Anterior cingulate cortex (tissue), 58 donors: ENCODE measurements at regions not wholly inside any gene's neighbourhood (a gene's known extent, or its start where the extent isn't known, plus 50 kb on each side); places are given as distances from the start of the nearest gene placed in this dataset.

Experiments
- DNase-seq, 58 donors: peaks; one replicate each; lab custom pipeline; 2025; lab: John Stamatoyannopoulos, UW

DNA sequence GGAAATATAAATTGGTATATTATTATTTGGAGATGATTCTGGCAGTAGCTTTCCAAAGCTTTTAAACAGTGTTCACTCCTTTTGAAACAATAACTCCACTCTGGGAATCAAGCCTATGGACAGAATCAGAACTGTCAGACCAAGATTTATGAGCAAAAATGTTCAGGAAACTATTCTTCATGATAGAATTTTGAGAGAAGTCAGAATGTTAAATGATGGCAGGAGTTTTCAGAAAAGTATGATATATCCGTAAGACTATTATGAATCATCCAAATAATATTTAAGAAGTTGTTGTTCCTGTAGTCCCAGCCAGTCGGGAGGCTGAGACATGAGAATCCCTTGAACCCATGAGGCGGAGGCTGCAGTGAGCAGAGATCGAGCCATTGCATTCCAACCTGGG lies 50.5 kb upstream of the ADGRG2 start:
- DNase-seq: no peak

DNA sequence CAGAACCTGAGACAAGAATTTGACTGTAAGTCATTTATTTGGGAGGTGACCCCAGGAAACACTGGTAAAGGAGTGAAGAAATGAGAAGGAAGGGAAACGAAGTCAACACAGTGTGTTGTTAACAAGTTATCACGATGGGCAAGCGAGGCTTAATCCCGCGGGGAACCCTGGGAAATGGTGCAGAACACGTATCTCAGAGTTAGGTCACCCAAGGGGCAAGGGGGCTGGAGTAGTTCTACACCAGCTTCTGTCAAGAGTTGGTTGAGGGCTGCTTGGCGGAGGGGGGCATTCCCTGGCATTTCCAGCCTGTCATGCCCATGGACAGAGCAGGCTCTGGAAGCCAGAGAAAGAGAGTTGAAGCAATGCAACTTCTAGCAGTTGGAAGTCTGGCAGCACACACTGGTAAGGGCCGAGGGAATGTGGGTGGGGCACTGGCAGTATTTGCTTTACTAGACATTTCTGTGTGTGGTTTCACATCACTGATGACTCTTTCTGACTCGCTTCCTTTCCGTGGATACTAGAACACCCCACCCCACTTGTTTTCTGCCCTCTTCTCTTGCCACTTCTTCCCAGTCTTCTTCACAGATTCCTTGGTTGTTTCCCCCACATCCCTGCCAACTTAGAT lies 52.2 kb upstream of the ADGRG2 start:
- DNase-seq: no peak

DNA sequence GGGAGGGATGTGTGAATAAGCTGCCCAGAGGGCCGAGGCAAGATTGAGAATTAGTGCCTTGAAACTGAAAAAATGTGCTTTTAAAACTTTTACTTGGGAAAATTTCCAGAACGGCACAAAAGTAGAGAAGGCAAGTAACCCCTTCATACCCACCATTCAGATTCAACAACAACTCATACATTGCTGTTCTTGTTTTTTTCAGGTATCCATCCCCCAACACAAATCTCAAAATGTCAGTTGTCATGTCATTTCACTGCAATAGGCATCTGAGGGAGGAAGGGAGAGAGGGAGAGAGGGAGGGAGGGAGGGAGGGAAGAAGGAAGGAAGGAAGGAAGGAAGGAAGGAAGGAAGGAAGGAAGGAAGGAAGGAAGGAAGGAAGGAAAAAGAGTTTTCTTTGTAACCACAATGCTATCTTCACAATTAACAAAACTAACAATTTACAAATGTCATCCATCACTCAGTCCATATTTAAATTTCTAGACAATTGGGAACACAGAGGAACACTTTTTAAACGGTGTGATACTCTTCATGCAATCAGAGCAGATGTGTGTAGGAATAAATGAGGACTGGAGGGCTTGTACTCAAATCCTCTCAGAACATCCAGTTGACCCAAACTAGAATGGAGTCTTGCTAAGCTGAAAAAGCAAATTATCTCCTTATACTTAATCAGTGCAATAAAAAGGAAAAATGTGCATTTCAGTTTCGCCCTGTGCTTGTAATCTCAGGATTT lies 54.8 kb upstream of the ADGRG2 start:
- no peak for DNase-seq

- DNase-seq: no peak
Observed at GRCh38 chrX:19177721-19178120, 55.5 kb upstream of the ADGRG2 start.

DNA sequence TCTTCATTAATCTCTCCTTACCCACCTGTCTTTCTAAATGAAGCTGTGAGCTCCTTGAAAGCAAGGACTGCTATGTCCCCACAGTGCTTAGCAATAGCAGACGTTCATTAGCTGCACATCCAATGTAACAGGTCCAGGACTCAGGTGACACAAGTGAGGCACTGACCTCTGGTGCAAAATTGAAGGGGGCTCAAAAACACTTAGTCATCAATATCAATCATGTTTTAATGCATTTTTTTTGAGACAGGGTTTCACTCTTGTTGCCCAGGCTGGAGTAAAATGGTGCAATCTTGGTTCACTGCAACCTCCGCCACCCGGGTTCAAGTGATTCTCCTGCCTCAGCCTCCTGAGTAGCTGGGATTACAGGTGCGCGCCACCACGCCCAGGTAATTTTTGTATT lies 56.1 kb upstream of the ADGRG2 start:
- DNase-seq: no peak

GRCh38 chrX:19179389-19179788 lies 57.1 kb upstream of the ADGRG2 start:
- no peak for DNase-seq

DNA sequence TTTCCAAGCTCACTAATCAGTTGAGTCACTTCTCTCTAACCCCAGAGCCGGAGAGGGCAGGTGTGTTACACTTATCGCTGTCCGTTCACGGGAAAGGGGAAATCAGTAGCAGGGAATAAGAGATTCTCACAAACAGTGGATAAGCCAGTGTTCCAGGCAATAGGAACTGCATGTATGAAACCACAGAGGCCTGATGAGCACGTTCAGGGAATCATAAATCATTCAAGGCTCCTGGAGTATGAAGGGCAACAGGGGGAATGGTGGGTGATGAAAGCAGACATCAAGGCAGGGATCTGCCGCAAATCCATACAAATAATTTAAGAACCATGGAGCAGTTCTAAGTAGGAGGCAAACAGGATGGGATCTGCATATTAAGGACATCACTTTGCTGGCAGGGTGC lies 59.1 kb upstream of the ADGRG2 start:
- no peak for DNase-seq

DNA sequence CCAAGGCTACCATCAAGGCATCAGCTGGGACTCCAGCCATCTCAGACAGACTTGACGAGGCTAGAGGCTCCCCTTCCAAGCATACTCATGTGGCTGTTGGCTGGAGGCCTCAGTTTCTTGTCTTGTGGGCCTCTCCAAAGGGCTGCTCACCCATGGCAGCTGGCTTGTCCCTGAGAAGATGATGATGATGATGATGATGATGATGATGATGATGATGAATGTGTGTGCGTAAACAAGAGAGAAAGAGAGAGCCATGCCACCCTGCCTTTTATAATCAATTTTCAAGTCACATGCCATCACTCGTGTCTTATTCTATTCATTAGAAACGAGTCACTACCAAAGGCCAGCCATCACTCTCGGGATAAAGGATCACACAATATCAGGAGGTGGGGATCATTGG lies 60.5 kb upstream of the ADGRG2 start:
- no peak for DNase-seq

DNA sequence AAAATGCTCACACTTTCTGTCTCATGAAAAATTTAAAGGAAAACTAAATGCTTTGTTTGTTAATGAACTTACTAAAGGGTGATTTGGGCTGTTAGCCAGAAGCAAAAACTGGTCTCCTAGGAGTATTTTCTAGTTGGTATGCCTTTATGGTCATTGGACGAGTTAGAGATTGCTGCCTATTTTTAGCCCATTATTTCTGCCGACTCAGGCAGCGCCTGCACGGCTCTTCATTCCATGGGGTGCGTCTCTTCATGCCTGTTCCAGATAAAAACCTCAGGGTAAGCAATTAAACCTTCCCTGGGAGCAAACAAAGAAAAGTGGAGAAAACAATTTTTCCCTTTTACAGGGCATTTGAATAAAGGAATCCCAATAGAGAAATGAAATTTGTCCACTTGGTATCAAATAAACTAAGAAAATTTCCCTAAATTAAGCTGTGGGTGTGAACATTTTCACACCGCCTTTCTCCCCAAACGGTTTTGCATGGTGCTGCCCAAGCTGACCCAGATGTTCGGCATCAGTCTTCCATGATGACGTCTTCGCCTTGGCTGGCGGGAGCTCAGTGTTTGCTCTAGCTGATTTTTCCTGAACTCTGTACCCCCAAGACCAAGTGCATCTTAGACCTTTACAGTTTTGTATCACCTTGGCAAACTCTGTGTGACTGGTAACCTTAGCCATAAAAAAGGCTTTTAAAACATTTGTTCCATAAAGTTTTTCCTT lies 61.7 kb upstream of the ADGRG2 start:
- no peak for DNase-seq

- DNase-seq: no peak
Observed at GRCh38 chrX:19188566-19188965, 66.3 kb upstream of the ADGRG2 start.

GRCh38 chrX:19190902-19191301 lies 68.6 kb upstream of the ADGRG2 start:
- DNase-seq: no peak

DNA sequence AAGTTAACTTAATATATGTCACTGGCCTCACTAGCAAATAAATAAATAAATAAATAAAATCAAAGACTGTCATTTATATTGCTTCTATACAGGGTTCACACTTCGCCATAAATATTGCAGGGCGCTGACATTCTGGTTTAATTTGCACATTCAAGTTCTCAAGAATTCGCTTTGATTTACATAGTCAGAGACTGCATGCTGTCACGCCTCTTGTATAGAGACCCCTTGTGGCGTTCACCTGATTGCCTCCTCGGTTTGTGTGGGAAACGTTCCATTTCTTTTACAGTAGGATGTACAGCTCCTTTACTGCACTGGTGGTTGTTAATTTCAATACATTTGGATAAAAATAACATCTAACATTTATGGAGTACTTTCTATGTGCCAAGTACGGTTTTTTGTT lies 71.3 kb upstream of the ADGRG2 start:
- DNase-seq: no peak

DNA sequence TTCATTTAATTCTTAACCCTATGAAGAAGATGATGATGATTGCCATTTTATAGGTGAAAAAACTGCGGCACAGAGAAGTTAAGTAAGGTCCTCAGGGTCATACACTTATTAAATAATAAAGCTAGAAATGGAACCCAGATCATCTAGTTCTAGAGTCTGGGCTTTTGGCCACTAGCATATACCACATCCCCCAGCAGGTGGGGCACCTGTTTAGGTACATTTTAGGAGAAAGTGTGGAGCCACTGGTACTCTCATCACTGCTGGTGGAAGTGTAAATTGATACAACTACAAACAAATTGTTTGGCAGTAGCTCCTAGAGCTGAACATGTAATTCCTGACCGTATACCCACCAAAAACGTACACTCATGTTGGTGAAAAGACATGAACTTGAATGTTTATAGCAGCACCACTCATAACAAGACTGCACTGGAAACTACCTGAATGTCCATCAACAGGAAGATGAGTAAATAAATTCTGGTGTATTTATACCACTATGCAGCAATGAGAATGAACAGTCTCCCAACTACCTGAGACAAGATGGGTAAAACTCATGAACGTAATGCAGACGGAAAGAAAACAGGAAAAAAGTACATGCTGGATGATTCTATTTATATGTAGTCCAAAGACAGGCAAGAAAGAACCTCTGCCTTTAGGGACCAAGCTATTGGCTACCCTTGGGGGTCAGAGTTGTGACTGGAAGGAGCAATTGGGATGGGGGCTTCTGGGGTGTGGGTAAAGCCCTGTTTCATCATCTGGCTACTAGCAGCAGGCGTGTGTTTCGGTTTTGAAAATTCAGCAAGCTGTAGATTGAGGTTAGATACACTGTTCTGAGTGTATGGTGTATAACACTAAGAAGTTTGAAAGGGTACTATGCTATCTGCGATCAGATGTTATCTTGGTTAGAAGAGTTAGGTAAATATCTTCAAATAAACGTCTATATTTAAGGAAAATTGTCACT lies 72.3 kb upstream of the ADGRG2 start:
- DNase-seq: no peak

DNA sequence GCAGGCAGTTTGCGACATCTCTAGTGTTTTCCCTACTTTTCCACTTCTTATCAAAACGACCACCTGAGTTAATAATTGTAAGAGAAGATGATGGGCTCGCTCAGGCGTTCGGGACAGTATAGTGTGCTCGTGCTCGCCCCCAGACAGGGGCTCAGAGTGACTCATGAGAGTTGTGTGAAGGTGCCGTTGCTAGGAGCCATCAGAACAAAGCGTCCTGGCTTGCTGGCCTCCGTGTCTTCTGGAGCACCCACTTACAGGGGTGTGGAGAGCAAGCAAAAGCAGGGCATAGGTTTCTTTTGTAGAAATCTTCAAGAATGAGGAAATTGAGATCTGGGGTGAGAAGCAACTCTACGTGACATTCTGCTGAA lies 73.0 kb upstream of the ADGRG2 start:
- DNase-seq: no peak

- DNase-seq: no peak
Observed at GRCh38 chrX:19198473-19198872, 76.2 kb upstream of the ADGRG2 start.

- DNase-seq: no peak
Observed at GRCh38 chrX:19202171-19202570, 79.9 kb upstream of the ADGRG2 start.

GRCh38 chrX:19204636-19205035 lies 82.4 kb upstream of the ADGRG2 start:
- no peak for DNase-seq

DNA sequence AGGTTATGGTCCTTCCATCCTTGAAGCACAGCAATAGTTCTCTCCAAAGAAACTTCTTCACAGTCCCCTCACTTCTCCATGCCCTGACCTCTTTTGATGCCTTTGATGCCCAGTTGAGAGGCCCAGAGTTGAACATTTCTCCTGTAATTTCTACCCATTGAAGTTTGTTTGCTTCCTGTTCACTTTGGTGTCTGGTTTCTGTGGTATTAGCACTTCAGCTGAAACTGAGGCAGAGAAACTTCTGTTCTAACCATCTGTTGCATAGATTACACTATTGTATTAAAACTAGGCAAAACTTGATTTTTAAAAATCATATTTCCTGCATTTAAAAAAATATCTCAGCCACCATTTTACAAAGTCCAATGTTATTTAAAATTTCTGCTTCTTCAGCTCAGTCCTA lies 89.8 kb upstream of the ADGRG2 start:
- DNase-seq: no peak

- DNase-seq: no peak
Observed at GRCh38 chrX:19213610-19214152, 91.4 kb upstream of the ADGRG2 start.

DNA sequence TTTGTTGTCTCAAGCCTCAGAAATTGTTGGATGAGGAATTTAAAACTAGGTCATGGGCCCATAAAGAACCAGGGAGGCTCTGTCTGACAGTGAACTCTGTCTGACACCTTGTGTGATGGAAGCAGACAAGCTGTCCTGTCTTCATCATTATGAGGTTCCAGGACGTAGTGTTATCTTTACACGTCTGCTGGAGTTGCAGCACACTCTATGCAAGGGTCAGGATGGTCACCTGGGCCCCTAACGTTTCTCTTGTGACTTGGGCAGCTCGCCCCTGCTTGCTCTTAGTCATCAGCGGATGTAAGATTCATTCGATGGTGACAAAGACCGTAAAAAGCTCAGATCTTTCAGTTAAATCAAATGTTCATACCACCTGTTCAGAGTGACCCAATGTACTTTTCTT lies 92.0 kb upstream of the ADGRG2 start:
- DNase-seq: no peak

DNA sequence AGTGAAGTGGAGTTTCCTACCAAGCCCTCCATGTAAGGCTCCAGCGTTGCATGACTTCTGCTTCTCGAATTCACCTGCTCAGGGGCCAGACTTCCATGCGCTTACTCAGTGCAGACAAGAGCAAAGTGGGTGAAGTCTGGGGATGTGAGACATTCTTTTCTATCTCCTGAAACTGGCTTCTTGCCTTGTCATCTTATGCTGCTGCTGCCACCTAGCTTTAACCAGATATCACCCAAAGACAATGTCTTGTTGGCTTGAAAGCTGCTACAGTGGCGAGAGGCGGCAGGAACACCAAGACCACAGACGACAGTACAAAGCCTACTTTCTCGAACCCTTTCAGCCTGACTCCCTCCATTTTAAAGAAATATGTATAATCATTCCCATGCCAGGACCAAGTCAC lies 103.6 kb upstream of the ADGRG2 start:
- DNase-seq: peak in 2 of 58 donors; percentile 0
